ENCODE measurements at regions not wholly inside any gene's neighbourhood (a gene's known extent, or its start where the extent isn't known, plus 50 kb on each side); places are given as distances from the start of the nearest gene placed in this dataset.
"Not testable (repeated sequence)": the region's sequence is repeated elsewhere in the genome, so short reads cannot be mapped to it uniquely, and the experiment has no call there.

- H3K9ac ChIP-seq (ENCODE audit: low read length) = no peak overlapping the region
- peaks cover 2% of the 10 kb centered on the region for H3K36me3 Mint-ChIP-seq (ENCODE audit: low read depth, unreplicated experiment)
- no peaks in the 10 kb centered on the region for H3K9me3 Mint-ChIP-seq (ENCODE audit: unreplicated experiment)
- no peak overlapping the region for H3K27ac Mint-ChIP-seq (ENCODE audit: unreplicated experiment)
- no peak overlapping the region for H3K27ac ChIP-seq (ENCODE audit: low read depth, low read length)
- no peaks in the 10 kb centered on the region for H3K4me1 ChIP-seq (ENCODE audit: insufficient read depth, low read length)
- H3K4me1 Mint-ChIP-seq (ENCODE audit: low read depth, unreplicated experiment) = peaks cover 8% of the 10 kb centered on the region
- no peak for FAIRE-seq
- no peak overlapping the region for H3K4me3 Mint-ChIP-seq (ENCODE audit: unreplicated experiment)
- no peaks in the 10 kb centered on the region for H3K36me3 ChIP-seq (ENCODE audit: insufficient read depth, low read length)
- H3K79me2 ChIP-seq (ENCODE audit: insufficient read depth, low read length) = no peaks in the 10 kb centered on the region
- H3K4me3 ChIP-seq (ENCODE audit: insufficient read depth, low read depth, low read length) = no peak overlapping the region
- TF ChIP-seq EZH2 (IDR thresholded peaks at IDR 0.05; ENCODE audit: insufficient read depth, low read length) = no peak
- TF ChIP-seq CTCF (IDR thresholded peaks at IDR 0.05; ENCODE audit: insufficient read depth, low read depth, low read length) = no peak
- no peaks in the 10 kb centered on the region for H3K9me3 ChIP-seq (ENCODE audit: insufficient read depth, low read depth, low read length)
- no peak overlapping the region for H3K4me2 ChIP-seq (ENCODE audit: low read length)
- H3K27me3 Mint-ChIP-seq (ENCODE audit: low read depth, unreplicated experiment) = no peaks in the 10 kb centered on the region
- H2AFZ ChIP-seq (ENCODE audit: low read depth, low read length) = no peak overlapping the region
- no peaks in the 10 kb centered on the region for H4K20me1 ChIP-seq (ENCODE audit: insufficient read depth, low read length)
- no peak for DNase-seq (ENCODE audit: low read depth)
- H3K27me3 ChIP-seq (ENCODE audit: insufficient read depth, low read length) = no peaks in the 10 kb centered on the region
Observed at GRCh38 chr9:2390028-2390427, 231.6 kb upstream of the VLDLR start.

- H3K4me3 ChIP-seq (ENCODE audit: insufficient read depth, low read depth, low read length); H3K9me3 ChIP-seq (ENCODE audit: insufficient read depth, low read depth, low read length); H3K9ac ChIP-seq (ENCODE audit: low read length); H2AFZ ChIP-seq (ENCODE audit: low read depth, low read length); H3K36me3 Mint-ChIP-seq (ENCODE audit: low read depth, unreplicated experiment); H3K27ac ChIP-seq (ENCODE audit: low read depth, low read length); FAIRE-seq; H4K20me1 ChIP-seq (ENCODE audit: insufficient read depth, low read length); H3K9me3 Mint-ChIP-seq (ENCODE audit: unreplicated experiment); H3K4me3 Mint-ChIP-seq (ENCODE audit: unreplicated experiment); H3K4me1 ChIP-seq (ENCODE audit: insufficient read depth, low read length); DNase-seq (ENCODE audit: low read depth); H3K79me2 ChIP-seq (ENCODE audit: insufficient read depth, low read length); H3K27ac Mint-ChIP-seq (ENCODE audit: unreplicated experiment); H3K4me1 Mint-ChIP-seq (ENCODE audit: low read depth, unreplicated experiment); H3K27me3 Mint-ChIP-seq (ENCODE audit: low read depth, unreplicated experiment); H3K36me3 ChIP-seq (ENCODE audit: insufficient read depth, low read length); H3K4me2 ChIP-seq (ENCODE audit: low read length); H3K27me3 ChIP-seq (ENCODE audit: insufficient read depth, low read length): not testable (repeated sequence)
Observed at GRCh38 chr9:2391509-2392132, 230.0 kb upstream of the VLDLR start.

- H3K9me3 ChIP-seq (ENCODE audit: insufficient read depth, low read depth, low read length); H3K27ac Mint-ChIP-seq (ENCODE audit: unreplicated experiment); H3K27ac ChIP-seq (ENCODE audit: low read depth, low read length); H3K4me3 Mint-ChIP-seq (ENCODE audit: unreplicated experiment); H3K36me3 Mint-ChIP-seq (ENCODE audit: low read depth, unreplicated experiment); H3K9ac ChIP-seq (ENCODE audit: low read length); H3K27me3 ChIP-seq (ENCODE audit: insufficient read depth, low read length); FAIRE-seq; H2AFZ ChIP-seq (ENCODE audit: low read depth, low read length); H3K36me3 ChIP-seq (ENCODE audit: insufficient read depth, low read length); DNase-seq (ENCODE audit: low read depth); H3K27me3 Mint-ChIP-seq (ENCODE audit: low read depth, unreplicated experiment); H3K4me1 Mint-ChIP-seq (ENCODE audit: low read depth, unreplicated experiment); H3K4me3 ChIP-seq (ENCODE audit: insufficient read depth, low read depth, low read length); H3K9me3 Mint-ChIP-seq (ENCODE audit: unreplicated experiment); H4K20me1 ChIP-seq (ENCODE audit: insufficient read depth, low read length); H3K4me1 ChIP-seq (ENCODE audit: insufficient read depth, low read length); H3K79me2 ChIP-seq (ENCODE audit: insufficient read depth, low read length); H3K4me2 ChIP-seq (ENCODE audit: low read length): not testable (repeated sequence)
Observed at GRCh38 chr9:2394087-2394741, 227.4 kb upstream of the VLDLR start.

All from astrocyte (in vitro differentiated cells and primary cell).